HEK293 (cell line): ENCODE measurements at regions not wholly inside any gene's neighbourhood (a gene's known extent, or its start where the extent isn't known, plus 50 kb on each side); places are given as distances from the start of the nearest gene placed in this dataset.

Source experiments
- CTCF ChIA-PET: fragments of 350-600 bp; formaldehyde crosslinking; extraction: SDS; loops from one replicate; lab custom pipeline; 2021; ENCODE audit warnings: antibody characterized with exemption; lab: Yijun Ruan, JAX
- POLR2A ChIA-PET: fragments of 300-600 bp; formaldehyde crosslinking; extraction: SDS; loops from one replicate; lab custom pipeline; 2020; ENCODE audit warnings: antibody characterized with exemption, inconsistent platforms; lab: Yijun Ruan, JAX
- H3K27ac ChIP-seq: fragments of 200-500 bp; sonication (Bioruptor generic); 2 replicates; pipeline ENCODE4 v1.5.1; 2014; ENCODE audit warnings: low read depth, low read length, control low read depth, inconsistent platforms; ENCODE audit errors: extremely low read depth
- H3K36me3 ChIP-seq, 2 experiments: fragments of 200-500 bp in 1 of 2; sonication (Bioruptor generic) in 1 of 2; 1 replicate in 1 of 2; 2 replicates in 1 of 2; pipeline ENCODE4 v1.5.1; 2014 to 2017; ENCODE audit warnings: inconsistent platforms in 2 of 2, low read length in 2 of 2; ENCODE audit not compliant: control insufficient read depth in 2 of 2, insufficient read depth in 1 of 2
- H3K4me1 ChIP-seq: fragments of 200-500 bp; sonication (Bioruptor generic); 2 replicates; pipeline ENCODE4 v1.5.1; 2014; ENCODE audit warnings: mild to moderate bottlenecking, low read length, inconsistent platforms; ENCODE audit not compliant: control insufficient read depth, insufficient read depth
- H3K4me3 ChIP-seq: 2 replicates; pipeline ENCODE4 v1.5.1; 2011; ENCODE audit warnings: low read depth, mild to moderate bottlenecking, control low read depth, low read length, moderate library complexity
- H3K9me3 ChIP-seq: fragments of 200-500 bp; sonication (Bioruptor generic); 2 replicates; pipeline ENCODE4 v1.5.1; 2014; ENCODE audit warnings: low read depth, low read length, inconsistent platforms; ENCODE audit not compliant: control insufficient read depth, insufficient read depth
- HIC1 ChIP-seq: fragments of 450-650 bp; formaldehyde crosslinking; IDR thresholded peaks from 2 replicates; pipeline ENCODE4 v1.5.1; 2016; ENCODE audit warnings: missing biosample characterization, missing genetic modification characterization
- HOXC10 ChIP-seq: sonication (generic); formaldehyde crosslinking; IDR thresholded peaks from 2 replicates; pipeline ENCODE4 v1.8.1; 2023; ENCODE audit warnings: mild to moderate bottlenecking, missing genetic modification reagents
- KLF10 ChIP-seq: fragments of 450-650 bp; IDR thresholded peaks from 2 replicates; pipeline ENCODE4 v1.5.1; 2018; ENCODE audit warnings: missing biosample characterization, mild to moderate bottlenecking, missing genetic modification characterization
- KLF16 ChIP-seq: fragments of 450-650 bp; formaldehyde crosslinking; IDR thresholded peaks from 2 replicates; pipeline ENCODE4 v1.5.1; 2017; ENCODE audit warnings: missing biosample characterization, missing genetic modification characterization
- KLF17 ChIP-seq: fragments of 450-650 bp; formaldehyde crosslinking; IDR thresholded peaks from 2 replicates; pipeline ENCODE4 v1.5.1; 2016; ENCODE audit warnings: missing biosample characterization, missing genetic modification characterization
- SCRT1 ChIP-seq: fragments of 450-650 bp; formaldehyde crosslinking; IDR thresholded peaks from 2 replicates; pipeline ENCODE4 v1.5.1; 2016; ENCODE audit warnings: missing biosample characterization, missing genetic modification characterization, borderline replicate concordance
- TCF7L2 ChIP-seq: IDR thresholded peaks from 2 replicates; pipeline ENCODE4 v1.6.1; 2011; ENCODE audit warnings: low read depth, mild to moderate bottlenecking, inconsistent platforms, low read length, moderate library complexity, borderline replicate concordance
- WT1 ChIP-seq: fragments of 450-650 bp; formaldehyde crosslinking; IDR thresholded peaks from 2 replicates; pipeline ENCODE4 v1.5.1; 2016; ENCODE audit warnings: missing biosample characterization, missing genetic modification characterization
- ZEB2 ChIP-seq: fragments of 450-650 bp; formaldehyde crosslinking; IDR thresholded peaks from 2 replicates; pipeline ENCODE4 v1.5.1; 2016; ENCODE audit warnings: missing biosample characterization, missing genetic modification characterization
- ZNF112 ChIP-seq: fragments of 450-650 bp; formaldehyde crosslinking; IDR thresholded peaks from 2 replicates; pipeline ENCODE4 v1.5.0; 2017; ENCODE audit warnings: missing biosample characterization, missing genetic modification characterization
- ZNF146 ChIP-seq: fragments of 450-650 bp; formaldehyde crosslinking; IDR thresholded peaks from 2 replicates; pipeline ENCODE4 v1.5.1; 2016; ENCODE audit warnings: missing biosample characterization, missing genetic modification characterization
- ZNF157 ChIP-seq: fragments of 450-650 bp; formaldehyde crosslinking; IDR thresholded peaks from 2 replicates; pipeline ENCODE4 v1.5.1; 2016; ENCODE audit warnings: missing biosample characterization, missing genetic modification characterization
- ZNF19 ChIP-seq: fragments of 450-650 bp; formaldehyde crosslinking; IDR thresholded peaks from 2 replicates; pipeline ENCODE4; 2016; ENCODE audit warnings: missing biosample characterization, missing genetic modification characterization, low read depth
- ZNF211 ChIP-seq: fragments of 450-650 bp; formaldehyde crosslinking; IDR thresholded peaks from 2 replicates; pipeline ENCODE4 v1.5.1; 2016; ENCODE audit warnings: low read depth, missing biosample characterization, missing genetic modification characterization
- ZNF341 ChIP-seq: fragments of 450-650 bp; formaldehyde crosslinking; IDR thresholded peaks from 2 replicates; pipeline ENCODE4; 2016; ENCODE audit warnings: low read depth, missing biosample characterization, missing genetic modification characterization
- ZNF488 ChIP-seq: fragments of 450-650 bp; formaldehyde crosslinking; IDR thresholded peaks from 2 replicates; pipeline ENCODE4 v1.5.1; 2016; ENCODE audit warnings: missing biosample characterization, missing genetic modification characterization
- ZNF549 ChIP-seq: fragments of 450-650 bp; IDR thresholded peaks from 2 replicates; pipeline ENCODE4 v1.5.1; 2018; ENCODE audit warnings: missing biosample characterization, missing genetic modification characterization, mild to moderate bottlenecking, inconsistent platforms, moderate library complexity
- ZNF585B ChIP-seq: fragments of 450-650 bp; formaldehyde crosslinking; IDR thresholded peaks from 2 replicates; pipeline ENCODE4 v1.5.1; 2016; ENCODE audit warnings: missing biosample characterization, missing genetic modification characterization
- ZNF610 ChIP-seq: fragments of 450-650 bp; formaldehyde crosslinking; IDR thresholded peaks from 2 replicates; pipeline ENCODE4 v1.5.1; 2016; ENCODE audit warnings: missing biosample characterization, missing genetic modification characterization, borderline replicate concordance
- ZNF677 ChIP-seq: fragments of 450-650 bp; IDR thresholded peaks from 2 replicates; pipeline ENCODE4 v1.5.0; 2018; ENCODE audit warnings: missing biosample characterization, mild to moderate bottlenecking, missing genetic modification characterization, moderate library complexity
- ZSCAN18 ChIP-seq: fragments of 450-650 bp; formaldehyde crosslinking; IDR thresholded peaks from 2 replicates; pipeline ENCODE4 v1.5.1; 2016; ENCODE audit warnings: missing biosample characterization, missing genetic modification characterization
- ZSCAN23 ChIP-seq: fragments of 450-650 bp; formaldehyde crosslinking; IDR thresholded peaks from 2 replicates; pipeline ENCODE4 v1.5.1; 2016; ENCODE audit warnings: missing biosample characterization, missing genetic modification characterization
- TF ChIP-seq, protein P1 (sequence below): fragments of 450-650 bp; formaldehyde crosslinking; IDR thresholded peaks from 2 replicates; pipeline ENCODE4 v1.5.1; 2016; ENCODE audit warnings: missing biosample characterization, missing genetic modification characterization

DNA sequence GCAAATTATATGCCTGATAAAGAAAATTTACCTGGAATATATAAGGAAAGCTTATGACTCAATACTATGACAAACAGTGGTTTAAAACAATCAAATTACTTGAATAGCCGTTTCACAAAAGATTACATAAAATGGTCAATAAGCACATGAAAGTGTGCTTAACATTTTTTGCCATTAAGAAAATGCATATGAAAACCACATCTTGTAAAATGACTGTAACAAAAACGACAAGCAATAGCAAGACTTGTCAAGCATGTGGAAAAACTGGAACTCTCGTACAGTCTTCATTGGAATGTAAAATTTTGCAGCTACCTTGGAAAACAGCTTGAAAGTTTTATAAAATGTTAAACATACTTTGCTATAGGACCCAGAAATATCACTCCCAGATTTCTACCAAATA, 1110.3 kb downstream of the NAALADL2 start (continued):
- no peak for TF ChIP-seq ZNF341 (tag by site-specific recombination)
- TF ChIP-seq ZNF585B: no peak
- no peak for TF ChIP-seq HIC1
- TF ChIP-seq ZEB2 (tag by site-specific recombination): no peak
- no peak for TF ChIP-seq ZSCAN23 (tag by site-specific recombination)
- TF ChIP-seq, all 188 proteins: peak for 0

- CTCF ChIA-PET: no interaction called here
- Histone ChIP-seq H3K36me3 (no peaks in the 10 kb centered on the region), H3K9me3 (no peaks in the 10 kb centered on the region), H3K27ac (no peak overlapping the region), H3K4me3 (no peak overlapping the region), H3K4me1 (no peaks in the 10 kb centered on the region)
- TF ChIP-seq ZNF19 (tag by site-specific recombination) (no peak), ZNF677 (tag by site-specific recombination) (no peak), ZNF610 (no peak), KLF10 (tag by site-specific recombination) (no peak), HOXC10 (CRISPR knock-in tag) (no peak), KLF16 (tag by site-specific recombination) (no peak), ZNF488 (tag by site-specific recombination) (no peak), KLF17 (no peak)
- POLR2A ChIA-PET: no interaction called here
These were observed 1105.9 kb downstream of the NAALADL2 start for GRCh38 chr3:175965036-175965435.

GRCh38 chr3:175957427-175957826, 1098.3 kb downstream of the NAALADL2 start:
- H3K4me1 ChIP-seq: no peaks in the 10 kb centered on the region
- no peak overlapping the region for H3K4me3 ChIP-seq
- no peaks in the 10 kb centered on the region for H3K36me3 ChIP-seq
- no peak overlapping the region for H3K27ac ChIP-seq
- H3K9me3 ChIP-seq: no peaks in the 10 kb centered on the region
- ChIA-PET POLR2A (no interaction called here), CTCF (interaction anchor here (0.6 to 1.3 kb wide), 4 partner anchors 10 to 706 kb away, joined by 5 to 8 read pairs (median 6); no protein-coding TSS in a partner anchor)
- no peak for TF ChIP-seq ZNF146 (tag by site-specific recombination)
- TF ChIP-seq ZNF211: no peak
- TF ChIP-seq, protein P1, sequence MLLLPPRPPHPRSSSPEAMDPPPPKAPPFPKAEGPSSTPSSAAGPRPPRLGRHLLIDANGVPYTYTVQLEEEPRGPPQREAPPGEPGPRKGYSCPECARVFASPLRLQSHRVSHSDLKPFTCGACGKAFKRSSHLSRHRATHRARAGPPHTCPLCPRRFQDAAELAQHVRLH (tag by site-specific recombination): no peak
- no peak for TF ChIP-seq ZNF112 (tag by site-specific recombination)
- no peak for TF ChIP-seq ZNF157
- TF ChIP-seq ZNF549 (tag by site-specific recombination): no peak
- TF ChIP-seq SCRT1 (tag by site-specific recombination): no peak
- TF ChIP-seq TCF7L2: no peak
- no peak for TF ChIP-seq ZSCAN18 (tag by site-specific recombination)
- no peak for TF ChIP-seq WT1 (tag by site-specific recombination)
- TF ChIP-seq, all 188 proteins: peak for 0
